H9 (cell line): ENCODE measurements at regions not wholly inside any gene's neighbourhood (a gene's known extent, or its start where the extent isn't known, plus 50 kb on each side); places are given as distances from the start of the nearest gene placed in this dataset.

ENCODE experiments used
- DNase-seq: peaks from one replicate; pipeline ENCODE4 v3.0.0-alpha.2; 2017
- H2AFZ ChIP-seq: one replicate; pipeline ENCODE4 v1.6.1; 2013; ENCODE audit warnings: mild to moderate bottlenecking, low read length, control low read depth, moderate library complexity
- H2AK5ac ChIP-seq: 2 replicates; pipeline ENCODE4 v1.6.1; 2013; ENCODE audit warnings: low read length, control low read depth, mixed read lengths; ENCODE audit not compliant: insufficient read length
- H2BK120ac ChIP-seq: one replicate; pipeline ENCODE4 v1.6.1; 2013; ENCODE audit warnings: low read depth, mild to moderate bottlenecking, low read length, control low read depth, inconsistent platforms; ENCODE audit not compliant: poor library complexity, severe bottlenecking
- H2BK12ac ChIP-seq: 2 replicates; pipeline ENCODE4 v1.6.1; 2013; ENCODE audit warnings: low read length, control low read depth, mixed read lengths, low read depth; ENCODE audit not compliant: insufficient read length
- H2BK15ac ChIP-seq: 2 replicates; pipeline ENCODE4 v1.6.1; 2013; ENCODE audit warnings: low read depth, low read length, control low read depth
- H2BK20ac ChIP-seq: one replicate; pipeline ENCODE4 v1.6.1; 2013; ENCODE audit warnings: low read depth, mild to moderate bottlenecking, low read length, control low read depth, inconsistent platforms; ENCODE audit not compliant: poor library complexity, severe bottlenecking
- H2BK5ac ChIP-seq: 2 replicates; pipeline ENCODE4 v1.6.1; 2013; ENCODE audit warnings: low read length, control low read depth, mixed read lengths; ENCODE audit not compliant: insufficient read length
- H3K14ac ChIP-seq: 2 replicates; pipeline ENCODE4 v1.6.1; 2013; ENCODE audit warnings: low read length, control low read depth; ENCODE audit not compliant: insufficient read depth
- H3K18ac ChIP-seq: 2 replicates; pipeline ENCODE4 v1.6.1; 2013; ENCODE audit warnings: low read depth, mild to moderate bottlenecking, mixed read lengths, low read length, control low read depth; ENCODE audit not compliant: insufficient read length
- H3K23ac ChIP-seq: 2 replicates; pipeline ENCODE4 v1.6.1; 2013; ENCODE audit warnings: low read length, control low read depth, mixed read lengths, low read depth; ENCODE audit not compliant: insufficient read length
- H3K23me2 ChIP-seq: 2 replicates; pipeline ENCODE4 v1.6.1; 2013; ENCODE audit warnings: low read depth, mild to moderate bottlenecking, mixed read lengths, low read length, control low read depth; ENCODE audit not compliant: insufficient read length, poor library complexity, severe bottlenecking
- H3K27ac ChIP-seq: 2 replicates; pipeline ENCODE4 v1.5.1; 2013; ENCODE audit warnings: low read length, control low read depth, mixed read lengths, low read depth; ENCODE audit not compliant: insufficient read length
- H3K27me3 ChIP-seq: 2 replicates; pipeline ENCODE4 v1.6.1; 2013; ENCODE audit warnings: low read length, control low read depth, inconsistent platforms; ENCODE audit not compliant: insufficient read depth
- H3K4ac ChIP-seq: 2 replicates; pipeline ENCODE4 v1.6.1; 2013; ENCODE audit warnings: low read depth, mild to moderate bottlenecking, control low read depth, inconsistent platforms, low read length, moderate library complexity
- H3K4me1 ChIP-seq: 2 replicates; pipeline ENCODE4 v1.6.1; 2013; ENCODE audit warnings: low read length, control low read depth, inconsistent platforms; ENCODE audit not compliant: insufficient read depth
- H3K4me2 ChIP-seq: 2 replicates; pipeline ENCODE4 v1.6.1; 2013; ENCODE audit warnings: low read length, control low read depth, mixed read lengths; ENCODE audit not compliant: insufficient read length, insufficient read depth
- H3K56ac ChIP-seq: 2 replicates; pipeline ENCODE4 v1.6.1; 2013; ENCODE audit warnings: low read depth, mild to moderate bottlenecking, mixed read lengths, low read length, control low read depth; ENCODE audit not compliant: insufficient read length
- H3K79me1 ChIP-seq: 2 replicates; pipeline ENCODE4 v1.6.1; 2013; ENCODE audit warnings: low read depth, mild to moderate bottlenecking, moderate library complexity, low read length, control low read depth, inconsistent platforms; ENCODE audit not compliant: insufficient read depth, poor library complexity, severe bottlenecking
- H3K79me2 ChIP-seq: 2 replicates; pipeline ENCODE4 v1.6.1; 2013; ENCODE audit warnings: low read length, control low read depth, inconsistent platforms; ENCODE audit not compliant: insufficient read depth
- H3K9ac ChIP-seq: 2 replicates; pipeline ENCODE4 v1.6.1; 2013; ENCODE audit warnings: low read length, control low read depth, mixed read lengths; ENCODE audit not compliant: insufficient read length; ENCODE audit errors: extremely low read depth
- H3K9me3 ChIP-seq: one replicate; pipeline ENCODE4 v1.6.1; 2013; ENCODE audit warnings: low read depth, low read length, inconsistent platforms; ENCODE audit not compliant: control insufficient read depth
- H3T11ph ChIP-seq: one replicate; pipeline ENCODE4 v1.6.1; 2013; ENCODE audit warnings: mild to moderate bottlenecking, low read length, control low read depth, inconsistent platforms
- H4K20me1 ChIP-seq: one replicate; pipeline ENCODE4 v1.6.1; 2013; ENCODE audit not compliant: control insufficient read depth, insufficient read length, insufficient read depth
- H4K5ac ChIP-seq: 2 replicates; pipeline ENCODE4 v1.6.1; 2013; ENCODE audit warnings: low read depth, mild to moderate bottlenecking, mixed read lengths, low read length, control low read depth; ENCODE audit not compliant: insufficient read length
- H4K8ac ChIP-seq: replicated peaks from 2 replicates; pipeline ENCODE4 v1.6.1; 2013; ENCODE audit warnings: low read length, control low read depth, mixed read lengths, low read depth; ENCODE audit not compliant: insufficient read length
- H4K91ac ChIP-seq: 2 replicates; pipeline ENCODE4 v1.6.1; 2013; ENCODE audit warnings: low read depth, mild to moderate bottlenecking, moderate library complexity, mixed read lengths, low read length, control low read depth; ENCODE audit not compliant: insufficient read length
- H3K27ac Mint-ChIP-seq, 3 experiments: 2 replicates in 2 of 3; 3 replicates in 1 of 3; pipeline ENCODE4 v1.8.0; 2020 to 2021; ENCODE audit warnings: mixed read lengths in 3 of 3, mild to moderate bottlenecking in 1 of 3, moderate library complexity in 1 of 3
- H3K27me3 Mint-ChIP-seq: 2 replicates; pipeline ENCODE4 v1.8.0; 2021; ENCODE audit warnings: low read depth, mild to moderate bottlenecking, moderate library complexity, mixed read lengths
- H3K36me3 Mint-ChIP-seq, 3 experiments: 2 replicates in 2 of 3; 3 replicates in 1 of 3; pipeline ENCODE4 v1.8.0; 2020 to 2021; ENCODE audit warnings: low read depth in 3 of 3, mixed read lengths in 3 of 3; ENCODE audit not compliant: insufficient read depth in 1 of 3
- H3K4me1 Mint-ChIP-seq, 2 experiments: 2 replicates each; pipeline ENCODE4 v1.8.0; 2020; ENCODE audit warnings: mixed read lengths in 2 of 2
- H3K4me3 Mint-ChIP-seq, 2 experiments: 2 replicates in 1 of 2; 3 replicates in 1 of 2; pipeline ENCODE4 v1.8.0; 2020 to 2021; ENCODE audit warnings: mild to moderate bottlenecking in 2 of 2, mixed read lengths in 2 of 2, moderate library complexity in 1 of 2
- H3K9me3 Mint-ChIP-seq, 2 experiments: 2 replicates in 1 of 2; 3 replicates in 1 of 2; pipeline ENCODE4 v1.8.0; 2020; ENCODE audit warnings: mild to moderate bottlenecking in 2 of 2, mixed read lengths in 2 of 2, moderate library complexity in 1 of 2
- WGBS: extraction: QIAGEN DNeasy Blood & Tissue Kit; methylation state at CpG from one replicate; pipeline ENCODE4 v1.1.7; 2013; ENCODE audit warnings: missing lambda C conversion rate, low lambda C conversion rate, mixed read lengths; ENCODE audit not compliant: insufficient read length; ENCODE audit errors: extremely low coverage; 5-methylcytosine and 5-hydroxymethylcytosine counted together
- TF ChIP-seq, protein P1 (sequence below): fragments of 200-600 bp; sonication (generic); conservative IDR thresholded peaks from 3 replicates; pipeline ENCODE4 v1.8.0; 2021; ENCODE audit warnings: antibody characterized with exemption, mild to moderate bottlenecking

GRCh38 chr18:44054514-44054913 lies 626.2 kb upstream of the SETBP1 start:
- peaks cover 4% of the 10 kb centered on the region; the same call in 1 of the 2 replicates for H3K4me1 ChIP-seq
- H3K23ac ChIP-seq, result no peak overlapping the region
- H3K23me2 ChIP-seq, result no peaks in the 10 kb centered on the region
- peaks cover 3 to 5% of the 10 kb centered on the region in 2 experiments; a peak in 3 of 5 replicates for H3K9me3 Mint-ChIP-seq
- no peak overlapping the region for H2BK12ac ChIP-seq
- H3K27ac ChIP-seq, result no peak overlapping the region
- H3K27ac Mint-ChIP-seq, result no peak overlapping the region
- H4K91ac ChIP-seq, result no peak overlapping the region
- no peaks in the 10 kb centered on the region for H3K9me3 ChIP-seq
- H3K9ac ChIP-seq, result no peak overlapping the region
- no peak overlapping the region for H3K4me2 ChIP-seq
- no peak overlapping the region for H2BK120ac ChIP-seq
- no CpG with 5 or more reads among the region's 1 CpG for WGBS
- no peak overlapping the region for H2BK20ac ChIP-seq
- H3K36me3 Mint-ChIP-seq, result 0 out of 7 replicates have a peak, but pooled peaks cover 0 to 4% (median 0%) of the 10 kb centered on the region in 3 experiments
- no peak overlapping the region for H2AFZ ChIP-seq
- no peak overlapping the region for H2BK5ac ChIP-seq
- DNase-seq, result no peak
- no peak overlapping the region for H3T11ph ChIP-seq
- H2AK5ac ChIP-seq, result no peak overlapping the region
- TF ChIP-seq, protein P1, sequence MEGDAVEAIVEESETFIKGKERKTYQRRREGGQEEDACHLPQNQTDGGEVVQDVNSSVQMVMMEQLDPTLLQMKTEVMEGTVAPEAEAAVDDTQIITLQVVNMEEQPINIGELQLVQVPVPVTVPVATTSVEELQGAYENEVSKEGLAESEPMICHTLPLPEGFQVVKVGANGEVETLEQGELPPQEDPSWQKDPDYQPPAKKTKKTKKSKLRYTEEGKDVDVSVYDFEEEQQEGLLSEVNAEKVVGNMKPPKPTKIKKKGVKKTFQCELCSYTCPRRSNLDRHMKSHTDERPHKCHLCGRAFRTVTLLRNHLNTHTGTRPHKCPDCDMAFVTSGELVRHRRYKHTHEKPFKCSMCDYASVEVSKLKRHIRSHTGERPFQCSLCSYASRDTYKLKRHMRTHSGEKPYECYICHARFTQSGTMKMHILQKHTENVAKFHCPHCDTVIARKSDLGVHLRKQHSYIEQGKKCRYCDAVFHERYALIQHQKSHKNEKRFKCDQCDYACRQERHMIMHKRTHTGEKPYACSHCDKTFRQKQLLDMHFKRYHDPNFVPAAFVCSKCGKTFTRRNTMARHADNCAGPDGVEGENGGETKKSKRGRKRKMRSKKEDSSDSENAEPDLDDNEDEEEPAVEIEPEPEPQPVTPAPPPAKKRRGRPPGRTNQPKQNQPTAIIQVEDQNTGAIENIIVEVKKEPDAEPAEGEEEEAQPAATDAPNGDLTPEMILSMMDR, result no peak
- no peaks in the 10 kb centered on the region for H4K20me1 ChIP-seq
- no peaks in the 10 kb centered on the region for H3K79me2 ChIP-seq
- no peak overlapping the region for H3K4ac ChIP-seq
- no peaks in the 10 kb centered on the region for H3K27me3 ChIP-seq
- no peak overlapping the region for H2BK15ac ChIP-seq
- no peak overlapping the region for H3K18ac ChIP-seq
- no peak overlapping the region for H4K5ac ChIP-seq
- H3K14ac ChIP-seq, result no peak overlapping the region
- no peak overlapping the region for H3K4me3 Mint-ChIP-seq
- peaks cover 11 to 16% of the 10 kb centered on the region in 2 experiments for H3K4me1 Mint-ChIP-seq
- no peak overlapping the region for H4K8ac ChIP-seq
- no peaks in the 10 kb centered on the region for H3K27me3 Mint-ChIP-seq
- no peak overlapping the region for H3K56ac ChIP-seq
- H3K79me1 ChIP-seq, result no peaks in the 10 kb centered on the region
